ENCODE measurements at regions not wholly inside any gene's neighbourhood (a gene's known extent, or its start where the extent isn't known, plus 50 kb on each side); places are given as distances from the start of the nearest gene placed in this dataset.
"Not testable (repeated sequence)": the region's sequence is repeated elsewhere in the genome, so short reads cannot be mapped to it uniquely, and the experiment has no call there.

DNA sequence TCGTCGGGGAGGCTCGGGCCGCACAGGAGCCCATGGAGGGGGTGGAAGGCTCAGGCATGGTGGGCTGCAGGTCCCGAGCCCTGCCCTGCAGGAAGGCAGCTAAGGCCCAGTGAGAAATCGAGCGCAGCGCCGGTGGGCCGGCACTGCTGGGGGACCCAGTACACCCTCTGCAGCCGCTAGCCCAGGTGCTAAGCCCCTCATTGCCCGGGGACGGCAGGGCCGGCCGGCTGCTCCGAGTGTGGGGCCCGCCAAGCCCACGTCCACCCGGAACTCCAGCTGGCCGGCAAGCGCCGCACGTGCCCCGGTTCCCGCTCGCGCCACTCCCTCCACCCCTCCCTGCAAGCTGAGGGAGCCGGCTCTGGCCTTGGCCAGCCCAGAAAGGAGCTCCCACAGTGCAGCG is 395.6 kb upstream of the MGMT start:
- not testable (repeated sequence) for H3K27me3 ChIP-seq (ENCODE audit: control insufficient read depth in 3 of 3, insufficient read depth in 3 of 3, low read length in 3 of 3); H3K4me1 ChIP-seq (ENCODE audit: control insufficient read depth in 3 of 3, insufficient read depth in 3 of 3, low read length in 3 of 3); H3K36me3 ChIP-seq (ENCODE audit: control insufficient read depth in 3 of 3, insufficient read depth in 3 of 3, low read length in 3 of 3); H3K4me3 ChIP-seq (ENCODE audit: low read length in 3 of 3); H3K9me3 ChIP-seq (ENCODE audit: control insufficient read depth in 3 of 3, low read length in 3 of 3); H3K9ac ChIP-seq (ENCODE audit: low read depth in 1 of 3, low read length in 3 of 3); H3K27ac ChIP-seq (ENCODE audit: low read depth, low read length)

GRCh38 chr10:129074939-129075338 is 392.1 kb upstream of the MGMT start:
- Histone ChIP-seq H3K36me3 (ENCODE audit: control insufficient read depth in 3 of 3, insufficient read depth in 3 of 3, low read length in 3 of 3) (no peaks in the 10 kb centered on the region), H3K9ac (ENCODE audit: low read depth in 1 of 3, low read length in 3 of 3) (no peak overlapping the region), H3K27ac (ENCODE audit: low read depth, low read length) (no peak overlapping the region), H3K9me3 (ENCODE audit: control insufficient read depth in 3 of 3, low read length in 3 of 3) (no peaks in the 10 kb centered on the region), H3K4me1 (ENCODE audit: control insufficient read depth in 3 of 3, insufficient read depth in 3 of 3, low read length in 3 of 3) (peaks cover 0 to 6% (median 4%) of the 10 kb centered on the region in 3 donors), H3K4me3 (ENCODE audit: low read length in 3 of 3) (no peak overlapping the region), H3K27me3 (ENCODE audit: control insufficient read depth in 3 of 3, insufficient read depth in 3 of 3, low read length in 3 of 3) (no peaks in the 10 kb centered on the region)

DNA sequence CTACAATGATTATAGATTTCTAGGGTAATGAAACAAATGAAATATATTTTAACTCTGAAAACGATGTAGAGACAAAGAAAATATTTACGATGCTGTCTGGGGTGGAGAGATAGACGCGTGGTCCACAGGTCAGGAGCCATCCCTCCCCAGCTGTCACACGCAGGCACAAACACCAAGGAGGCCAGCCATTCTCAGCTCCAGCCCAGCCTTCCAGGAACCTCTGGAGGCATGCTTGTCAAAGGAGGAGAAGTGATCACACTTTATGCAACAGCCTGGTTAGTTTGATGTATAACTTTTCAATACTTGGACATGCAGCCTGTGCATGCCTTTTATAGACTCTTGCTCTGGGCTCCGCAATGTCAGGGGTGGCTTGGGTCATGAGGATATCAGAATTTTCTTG is 391.5 kb upstream of the MGMT start:
- no peaks in the 10 kb centered on the region for H3K9me3 ChIP-seq (ENCODE audit: control insufficient read depth in 3 of 3, low read length in 3 of 3)
- no peaks in the 10 kb centered on the region for H3K36me3 ChIP-seq (ENCODE audit: control insufficient read depth in 3 of 3, insufficient read depth in 3 of 3, low read length in 3 of 3)
- H3K27me3 ChIP-seq (ENCODE audit: control insufficient read depth in 3 of 3, insufficient read depth in 3 of 3, low read length in 3 of 3): peaks cover 0 to 2% (median 0%) of the 10 kb centered on the region in 3 donors
- no peak overlapping the region for H3K4me3 ChIP-seq (ENCODE audit: low read length in 3 of 3)
- H3K9ac ChIP-seq (ENCODE audit: low read depth in 1 of 3, low read length in 3 of 3): no peak overlapping the region
- peaks cover 0 to 6% (median 4%) of the 10 kb centered on the region in 3 donors for H3K4me1 ChIP-seq (ENCODE audit: control insufficient read depth in 3 of 3, insufficient read depth in 3 of 3, low read length in 3 of 3)
- no peak overlapping the region for H3K27ac ChIP-seq (ENCODE audit: low read depth, low read length)

- Histone ChIP-seq H3K4me1 (ENCODE audit: control insufficient read depth in 3 of 3, insufficient read depth in 3 of 3, low read length in 3 of 3) (peaks cover 0 to 6% (median 4%) of the 10 kb centered on the region in 3 donors), H3K27me3 (ENCODE audit: control insufficient read depth in 3 of 3, insufficient read depth in 3 of 3, low read length in 3 of 3) (peaks cover 0 to 2% (median 0%) of the 10 kb centered on the region in 3 donors), H3K36me3 (ENCODE audit: control insufficient read depth in 3 of 3, insufficient read depth in 3 of 3, low read length in 3 of 3) (no peaks in the 10 kb centered on the region), H3K9me3 (ENCODE audit: control insufficient read depth in 3 of 3, low read length in 3 of 3) (no peaks in the 10 kb centered on the region), H3K9ac (ENCODE audit: low read depth in 1 of 3, low read length in 3 of 3) (no peak overlapping the region), H3K27ac (ENCODE audit: low read depth, low read length) (no peak overlapping the region), H3K4me3 (ENCODE audit: low read length in 3 of 3) (no peak overlapping the region)
Observed at GRCh38 chr10:129075927-129076326, 391.1 kb upstream of the MGMT start.

- Histone ChIP-seq H3K36me3 (ENCODE audit: control insufficient read depth in 3 of 3, insufficient read depth in 3 of 3, low read length in 3 of 3) (no peaks in the 10 kb centered on the region), H3K9me3 (ENCODE audit: control insufficient read depth in 3 of 3, low read length in 3 of 3) (no peaks in the 10 kb centered on the region), H3K9ac (ENCODE audit: low read depth in 1 of 3, low read length in 3 of 3) (no peak overlapping the region), H3K4me3 (ENCODE audit: low read length in 3 of 3) (no peak overlapping the region), H3K27ac (ENCODE audit: low read depth, low read length) (no peak overlapping the region), H3K4me1 (ENCODE audit: control insufficient read depth in 3 of 3, insufficient read depth in 3 of 3, low read length in 3 of 3) (peaks cover 0 to 6% (median 4%) of the 10 kb centered on the region in 3 donors), H3K27me3 (ENCODE audit: control insufficient read depth in 3 of 3, insufficient read depth in 3 of 3, low read length in 3 of 3) (peaks cover 0 to 2% (median 0%) of the 10 kb centered on the region in 3 donors)
Observed at GRCh38 chr10:129078346-129078745, 388.7 kb upstream of the MGMT start.

DNA sequence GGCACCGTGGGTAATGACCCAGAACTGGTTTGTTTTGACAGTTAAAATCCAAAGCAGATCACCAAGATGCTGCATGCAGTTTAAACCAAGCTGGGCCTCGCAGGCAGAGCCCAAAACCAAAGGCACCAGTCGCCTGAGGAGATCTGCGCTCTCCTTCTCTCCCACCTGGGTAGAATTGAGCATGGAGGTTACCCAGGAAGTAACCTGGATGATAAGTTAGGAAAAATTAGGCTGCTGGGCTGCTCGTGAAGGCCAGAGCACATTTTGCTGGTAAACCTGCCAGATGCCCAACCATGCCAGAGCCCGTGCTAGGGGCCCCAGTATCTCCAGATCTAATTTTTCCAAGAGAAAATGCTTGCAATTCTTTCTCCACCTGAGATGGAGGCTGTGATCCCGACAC is 388.3 kb upstream of the MGMT start:
- H3K9ac ChIP-seq (ENCODE audit: low read depth in 1 of 3, low read length in 3 of 3): no peak overlapping the region
- no peaks in the 10 kb centered on the region for H3K9me3 ChIP-seq (ENCODE audit: control insufficient read depth in 3 of 3, low read length in 3 of 3)
- H3K27ac ChIP-seq (ENCODE audit: low read depth, low read length): no peak overlapping the region
- no peak overlapping the region for H3K4me3 ChIP-seq (ENCODE audit: low read length in 3 of 3)
- peaks cover 0 to 6% (median 4%) of the 10 kb centered on the region in 3 donors for H3K4me1 ChIP-seq (ENCODE audit: control insufficient read depth in 3 of 3, insufficient read depth in 3 of 3, low read length in 3 of 3)
- H3K27me3 ChIP-seq (ENCODE audit: control insufficient read depth in 3 of 3, insufficient read depth in 3 of 3, low read length in 3 of 3): peaks cover 0 to 2% (median 0%) of the 10 kb centered on the region in 3 donors
- no peaks in the 10 kb centered on the region for H3K36me3 ChIP-seq (ENCODE audit: control insufficient read depth in 3 of 3, insufficient read depth in 3 of 3, low read length in 3 of 3)

GRCh38 chr10:129079705-129080104 is 387.3 kb upstream of the MGMT start:
- no peak overlapping the region for H3K9ac ChIP-seq (ENCODE audit: low read depth in 1 of 3, low read length in 3 of 3)
- H3K4me3 ChIP-seq (ENCODE audit: low read length in 3 of 3): no peak overlapping the region
- H3K27ac ChIP-seq (ENCODE audit: low read depth, low read length): no peak overlapping the region
- peaks cover 0 to 2% (median 0%) of the 10 kb centered on the region in 3 donors for H3K27me3 ChIP-seq (ENCODE audit: control insufficient read depth in 3 of 3, insufficient read depth in 3 of 3, low read length in 3 of 3)
- H3K9me3 ChIP-seq (ENCODE audit: control insufficient read depth in 3 of 3, low read length in 3 of 3): peaks cover 0 to 2% (median 0%) of the 10 kb centered on the region in 3 donors
- no peaks in the 10 kb centered on the region for H3K36me3 ChIP-seq (ENCODE audit: control insufficient read depth in 3 of 3, insufficient read depth in 3 of 3, low read length in 3 of 3)
- peaks cover 0 to 6% (median 4%) of the 10 kb centered on the region in 3 donors for H3K4me1 ChIP-seq (ENCODE audit: control insufficient read depth in 3 of 3, insufficient read depth in 3 of 3, low read length in 3 of 3)

DNA sequence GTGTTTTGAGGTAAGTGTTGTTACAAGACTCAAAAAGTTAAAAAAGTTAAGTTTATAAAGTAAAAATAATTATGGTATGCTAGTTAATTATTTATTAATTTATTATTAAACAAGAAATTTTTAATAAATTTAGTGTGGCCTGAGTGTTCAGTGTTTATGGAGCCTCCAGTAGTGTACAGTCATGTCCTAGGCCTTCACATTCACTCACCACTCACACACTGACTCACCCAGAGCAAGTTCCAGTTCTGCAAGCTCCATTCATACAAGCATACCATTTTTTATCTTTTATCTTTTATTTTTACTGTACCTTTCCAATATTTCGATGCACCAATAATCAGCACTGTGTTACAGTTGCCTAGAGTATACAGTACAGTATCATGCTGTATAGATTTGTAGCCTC is 381.2 kb upstream of the MGMT start:
- H3K4me3 ChIP-seq (ENCODE audit: low read length in 3 of 3): no peak overlapping the region
- no peak overlapping the region for H3K9ac ChIP-seq (ENCODE audit: low read depth in 1 of 3, low read length in 3 of 3)
- no peaks in the 10 kb centered on the region for H3K36me3 ChIP-seq (ENCODE audit: control insufficient read depth in 3 of 3, insufficient read depth in 3 of 3, low read length in 3 of 3)
- H3K4me1 ChIP-seq (ENCODE audit: control insufficient read depth in 3 of 3, insufficient read depth in 3 of 3, low read length in 3 of 3): no peaks in the 10 kb centered on the region
- no peaks in the 10 kb centered on the region for H3K27me3 ChIP-seq (ENCODE audit: control insufficient read depth in 3 of 3, insufficient read depth in 3 of 3, low read length in 3 of 3)
- H3K9me3 ChIP-seq (ENCODE audit: control insufficient read depth in 3 of 3, low read length in 3 of 3): peaks cover 0 to 5% (median 2%) of the 10 kb centered on the region in 3 donors
- no peak overlapping the region for H3K27ac ChIP-seq (ENCODE audit: low read depth, low read length)

DNA sequence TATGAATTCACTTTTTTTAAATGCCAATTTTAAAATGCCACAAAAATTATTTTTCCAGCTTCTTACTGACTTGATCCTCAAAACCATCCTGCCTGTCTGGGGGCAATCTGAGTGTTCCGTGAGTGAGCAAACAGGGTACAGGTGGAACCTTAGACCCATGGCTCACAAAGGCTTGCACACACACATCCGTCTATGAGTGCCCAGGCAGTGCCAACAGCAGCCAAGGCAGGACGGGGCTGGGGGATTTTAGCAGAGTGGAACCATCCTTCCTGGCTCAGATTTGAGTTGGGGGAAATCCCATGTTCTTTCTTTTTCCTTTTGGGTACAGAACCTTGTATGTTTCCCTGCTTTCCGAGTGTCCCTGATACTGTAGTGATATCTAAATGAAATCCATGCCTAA is 377.7 kb upstream of the MGMT start:
- H3K4me3 ChIP-seq (ENCODE audit: low read length in 3 of 3): no peak overlapping the region

DNA sequence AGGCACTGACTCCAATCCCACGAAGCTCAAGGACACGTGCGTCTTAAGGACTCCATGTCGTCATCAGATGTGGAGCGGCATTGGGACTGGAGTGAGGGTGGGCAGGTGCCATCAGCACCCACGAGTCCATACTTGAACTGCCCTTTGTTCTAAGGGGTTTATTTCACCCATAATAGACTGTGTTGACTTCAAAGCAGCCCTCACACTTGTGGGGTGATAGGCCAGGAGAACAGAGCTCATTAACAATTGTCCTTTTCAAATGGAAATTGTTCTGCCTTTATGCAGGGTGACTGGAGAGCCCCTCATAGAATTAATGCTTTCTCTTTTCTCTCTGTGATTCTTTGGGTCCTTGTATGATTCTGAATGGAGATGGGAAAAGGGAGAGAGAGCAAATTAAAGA is 376.9 kb upstream of the MGMT start:
- Histone ChIP-seq H3K27me3 (ENCODE audit: control insufficient read depth in 3 of 3, insufficient read depth in 3 of 3, low read length in 3 of 3) (peaks cover 0 to 3% (median 0%) of the 10 kb centered on the region in 3 donors), H3K4me3 (ENCODE audit: low read length in 3 of 3) (no peak overlapping the region), H3K4me1 (ENCODE audit: control insufficient read depth in 3 of 3, insufficient read depth in 3 of 3, low read length in 3 of 3) (no peaks in the 10 kb centered on the region), H3K9ac (ENCODE audit: low read depth in 1 of 3, low read length in 3 of 3) (no peak overlapping the region), H3K36me3 (ENCODE audit: control insufficient read depth in 3 of 3, insufficient read depth in 3 of 3, low read length in 3 of 3) (no peaks in the 10 kb centered on the region), H3K9me3 (ENCODE audit: control insufficient read depth in 3 of 3, low read length in 3 of 3) (peaks cover 0 to 3% (median 0%) of the 10 kb centered on the region in 3 donors), H3K27ac (ENCODE audit: low read depth, low read length) (no peak overlapping the region)

More for the DNA sequence above, 377.7 kb upstream of the MGMT start:
- no peak overlapping the region for H3K27ac ChIP-seq (ENCODE audit: low read depth, low read length)
- H3K9ac ChIP-seq (ENCODE audit: low read depth in 1 of 3, low read length in 3 of 3): no peak overlapping the region
- H3K9me3 ChIP-seq (ENCODE audit: control insufficient read depth in 3 of 3, low read length in 3 of 3): peaks cover 0 to 5% (median under 1%) of the 10 kb centered on the region in 3 donors
- no peaks in the 10 kb centered on the region for H3K4me1 ChIP-seq (ENCODE audit: control insufficient read depth in 3 of 3, insufficient read depth in 3 of 3, low read length in 3 of 3)
- H3K27me3 ChIP-seq (ENCODE audit: control insufficient read depth in 3 of 3, insufficient read depth in 3 of 3, low read length in 3 of 3): peaks cover 0 to 3% (median 0%) of the 10 kb centered on the region in 3 donors
- no peaks in the 10 kb centered on the region for H3K36me3 ChIP-seq (ENCODE audit: control insufficient read depth in 3 of 3, insufficient read depth in 3 of 3, low read length in 3 of 3)

Data from skeletal muscle tissue (tissue), 3 donors.